Brain pericyte (primary cell): ENCODE measurements at regions not wholly inside any gene's neighbourhood (a gene's known extent, or its start where the extent isn't known, plus 50 kb on each side); places are given as distances from the start of the nearest gene placed in this dataset.

ENCODE experiments used
- DNase-seq: peaks from one replicate; pipeline ENCODE4 v3.0.0-alpha.2; 2012; ENCODE audit warnings: low read depth, low spot score

GRCh38 chrX:69027181-69028005 is 137.9 kb downstream of the PJA1 start:
- DNase-seq, result no peak

GRCh38 chrX:69025802-69026301 is 139.4 kb downstream of the PJA1 start:
- DNase-seq, result no peak

- no peak for DNase-seq
Measured at GRCh38 chrX:69024931-69025330, 140.3 kb downstream of the PJA1 start.

- DNase-seq, result no peak
Measured at GRCh38 chrX:69024161-69024736, 141.0 kb downstream of the PJA1 start.

GRCh38 chrX:69022430-69022829 is 142.8 kb downstream of the PJA1 start:
- no peak for DNase-seq

GRCh38 chrX:69021141-69021960 is 143.9 kb downstream of the PJA1 start:
- DNase-seq, result no peak

- DNase-seq, result no peak
Measured at GRCh38 chrX:69020316-69020715, 144.9 kb downstream of the PJA1 start.

GRCh38 chrX:69019073-69019890 is 146.0 kb downstream of the PJA1 start:
- no peak for DNase-seq

- no peak for DNase-seq
Measured at GRCh38 chrX:69018416-69019072, 146.7 kb downstream of the PJA1 start.

GRCh38 chrX:69016293-69016941 is 148.8 kb downstream of the PJA1 start:
- no peak for DNase-seq

GRCh38 chrX:69015564-69016292 is 149.5 kb downstream of the PJA1 start:
- no peak for DNase-seq

- DNase-seq, result no peak
Measured at GRCh38 chrX:69015156-69015555, 150.1 kb downstream of the PJA1 start.

GRCh38 chrX:69014200-69014599 is 151.1 kb downstream of the PJA1 start:
- DNase-seq, result no peak

GRCh38 chrX:69010339-69010738 is 154.9 kb downstream of the PJA1 start:
- no peak for DNase-seq

- no peak for DNase-seq
Measured at GRCh38 chrX:69000877-69001276, 164.4 kb downstream of the PJA1 start.

GRCh38 chrX:68999931-69000330 is 165.3 kb downstream of the PJA1 start:
- DNase-seq, result no peak

GRCh38 chrX:68999356-68999755 is 165.9 kb downstream of the PJA1 start:
- no peak for DNase-seq

- DNase-seq, result no peak
Measured at GRCh38 chrX:68998716-68999115, 166.5 kb downstream of the PJA1 start.

GRCh38 chrX:68997911-68998310 is 167.3 kb downstream of the PJA1 start:
- DNase-seq, result no peak

GRCh38 chrX:68997511-68997910 is 167.7 kb downstream of the PJA1 start:
- DNase-seq, result no peak
